Gastroesophageal sphincter (tissue), 3 donors: ENCODE measurements at regions not wholly inside any gene's neighbourhood (a gene's known extent, or its start where the extent isn't known, plus 50 kb on each side); places are given as distances from the start of the nearest gene placed in this dataset.

Experiments used
- CTCF ChIP-seq, 4 experiments: fragments of 200-600 bp in 2 of 4; fragments of 450-650 bp in 2 of 4; sonication (generic) in 1 of 4; IDR thresholded peaks; one replicate each; pipeline ENCODE4 v1.5.1; 2017 to 2019; ENCODE audit warnings: antibody characterized with exemption in 4 of 4, mild to moderate bottlenecking in 2 of 4, moderate library complexity in 2 of 4
- POLR2AphosphoS5 ChIP-seq: sonication (generic); formaldehyde crosslinking; IDR thresholded peaks from one replicate; pipeline ENCODE4 v1.6.1; 2017; ENCODE audit warnings: antibody characterized with exemption

DNA sequence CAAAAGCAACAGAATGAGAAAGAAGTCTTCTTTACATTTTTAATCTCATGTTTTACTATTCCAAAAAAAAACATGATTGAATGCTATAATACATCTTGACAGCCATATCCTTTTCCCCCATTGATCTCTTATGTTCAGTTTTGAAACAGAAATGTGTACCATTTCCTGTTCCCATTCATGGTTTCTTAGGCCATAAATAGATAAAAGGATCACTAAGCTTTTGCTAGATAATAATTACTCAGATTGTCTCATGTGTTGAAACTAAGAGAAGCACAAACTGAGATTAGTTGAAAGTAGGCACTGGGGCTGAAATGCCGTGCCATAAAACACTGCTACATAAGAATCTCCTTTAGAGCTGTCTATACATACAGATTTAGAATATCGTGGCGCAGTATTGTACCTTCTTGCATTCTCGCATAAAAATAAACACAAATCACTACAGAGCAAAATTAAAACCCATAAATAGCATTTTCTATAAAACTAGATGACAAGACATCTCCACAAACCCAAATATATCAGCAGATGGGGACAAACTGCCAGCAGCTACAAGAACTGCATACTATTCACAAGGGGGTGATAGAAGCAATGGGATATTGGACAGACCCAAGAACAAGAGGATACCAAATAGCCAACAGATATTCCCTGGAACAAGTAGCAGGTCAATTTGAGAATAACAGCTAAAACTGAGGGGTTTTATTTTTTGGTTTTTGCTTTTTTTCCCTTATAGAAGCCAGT, 405.3 kb upstream of the PRMT6 start:
- TF ChIP-seq CTCF (IDR thresholded peaks at IDR 0.05) (no peak), POLR2AphosphoS5 (no peak)
